ENCODE measurements at regions not wholly inside any gene's neighbourhood (a gene's known extent, or its start where the extent isn't known, plus 50 kb on each side); places are given as distances from the start of the nearest gene placed in this dataset.

GRCh38 chr2:126444512-126444911, 211.4 kb upstream of the GYPC start:
- DNase-seq, result no peak

- DNase-seq, result no peak
Measured at GRCh38 chr2:126446106-126446695, 209.8 kb upstream of the GYPC start.

GRCh38 chr2:126448611-126449010, 207.3 kb upstream of the GYPC start:
- DNase-seq, result no peak

GRCh38 chr2:126449677-126450076, 206.3 kb upstream of the GYPC start:
- no peak for DNase-seq

GRCh38 chr2:126463892-126464674, 191.9 kb upstream of the GYPC start:
- DNase-seq, result peak; percentile 4

GRCh38 chr2:126467367-126468054, 188.4 kb upstream of the GYPC start:
- no peak for DNase-seq

- no peak for DNase-seq
Measured at GRCh38 chr2:126475031-126475430, 180.9 kb upstream of the GYPC start.

- DNase-seq, result no peak
Measured at GRCh38 chr2:126476691-126477090, 179.3 kb upstream of the GYPC start.

- DNase-seq, result no peak
Measured at GRCh38 chr2:126480033-126480432, 175.9 kb upstream of the GYPC start.

GRCh38 chr2:126482582-126483464, 173.1 kb upstream of the GYPC start:
- no peak for DNase-seq

- DNase-seq, result no peak
Measured at GRCh38 chr2:126494593-126494992, 161.4 kb upstream of the GYPC start.

GRCh38 chr2:126495189-126495588, 160.8 kb upstream of the GYPC start:
- no peak for DNase-seq

GRCh38 chr2:126496493-126496892, 159.5 kb upstream of the GYPC start:
- no peak for DNase-seq

GRCh38 chr2:126503476-126503875, 152.5 kb upstream of the GYPC start:
- no peak for DNase-seq

GRCh38 chr2:126504949-126505348, 151.0 kb upstream of the GYPC start:
- DNase-seq, result no peak

GRCh38 chr2:126506786-126507185, 149.2 kb upstream of the GYPC start:
- DNase-seq, result no peak

GRCh38 chr2:126507425-126507911, 148.5 kb upstream of the GYPC start:
- no peak for DNase-seq

- no peak for DNase-seq
Measured at GRCh38 chr2:126510356-126510755, 145.6 kb upstream of the GYPC start.

GRCh38 chr2:126510960-126511359, 145.0 kb upstream of the GYPC start:
- no peak for DNase-seq

GRCh38 chr2:126512026-126512425, 143.9 kb upstream of the GYPC start:
- DNase-seq, result no peak

- no peak for DNase-seq
Measured at GRCh38 chr2:126513033-126513432, 142.9 kb upstream of the GYPC start.

GRCh38 chr2:126515471-126515870, 140.5 kb upstream of the GYPC start:
- DNase-seq, result no peak

- DNase-seq, result no peak
Measured at GRCh38 chr2:126518196-126518595, 137.8 kb upstream of the GYPC start.

Measured in OCI-M1 (cell line).